DMS114 treated with DMSO at 0.1 percent for 48 hours (cell line): ENCODE measurements at regions not wholly inside any gene's neighbourhood (a gene's known extent, or its start where the extent isn't known, plus 50 kb on each side); places are given as distances from the start of the nearest gene placed in this dataset.
"Not testable (repeated sequence)": the region's sequence is repeated elsewhere in the genome, so short reads cannot be mapped to it uniquely, and the experiment has no call there.

Source experiments
- DNase-seq: peaks from one replicate; lab custom pipeline; 2025; ENCODE audit not compliant: unreplicated experiment; lab: John Stamatoyannopoulos, UW

DNA sequence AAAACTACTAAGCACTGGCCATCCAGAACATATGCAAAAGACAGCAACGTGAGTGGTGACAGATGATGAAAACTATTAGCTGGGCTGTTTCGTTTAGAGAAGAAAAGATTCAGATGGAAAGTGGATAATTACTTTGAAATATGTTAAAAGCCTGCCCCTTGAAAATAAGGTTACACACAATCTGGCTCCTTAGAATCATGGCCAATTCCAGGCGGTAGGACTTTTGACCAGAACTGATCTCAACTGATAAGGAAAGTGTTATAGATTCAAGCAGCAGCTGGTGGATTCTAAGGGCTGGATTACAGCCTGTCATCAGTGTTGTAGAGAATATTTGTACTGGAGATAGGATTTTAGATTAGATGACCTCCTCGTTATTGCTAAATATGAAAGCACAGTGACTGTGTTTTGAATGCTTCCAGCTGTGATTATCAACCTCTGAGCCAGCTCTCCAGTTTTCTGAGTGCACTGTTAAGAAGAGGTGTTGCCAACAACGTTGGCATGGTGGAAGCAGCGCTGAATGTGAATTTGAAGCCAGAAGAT lies 75.1 kb downstream of the KBTBD2 start:
- not testable (repeated sequence) for DNase-seq

DNA sequence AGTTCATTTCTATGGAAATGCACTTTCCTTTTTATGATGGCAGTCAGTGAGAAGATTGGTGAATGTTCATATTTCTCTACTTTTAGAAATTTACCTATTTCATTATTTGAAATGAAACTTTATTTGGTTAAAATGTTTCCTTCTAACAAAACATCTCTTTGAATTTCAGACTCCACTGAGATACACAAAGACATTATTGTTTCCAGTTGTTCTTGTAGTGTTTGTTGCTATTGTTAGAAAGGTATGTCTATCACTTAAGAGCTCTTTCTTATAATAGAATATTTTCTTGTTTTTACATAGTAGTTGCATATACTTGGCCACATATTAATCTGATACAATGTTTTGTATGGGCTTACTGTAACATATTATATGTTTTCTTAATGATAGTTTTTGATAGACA lies 76.8 kb downstream of the KBTBD2 start:
- DNase-seq = not testable (repeated sequence)

DNA sequence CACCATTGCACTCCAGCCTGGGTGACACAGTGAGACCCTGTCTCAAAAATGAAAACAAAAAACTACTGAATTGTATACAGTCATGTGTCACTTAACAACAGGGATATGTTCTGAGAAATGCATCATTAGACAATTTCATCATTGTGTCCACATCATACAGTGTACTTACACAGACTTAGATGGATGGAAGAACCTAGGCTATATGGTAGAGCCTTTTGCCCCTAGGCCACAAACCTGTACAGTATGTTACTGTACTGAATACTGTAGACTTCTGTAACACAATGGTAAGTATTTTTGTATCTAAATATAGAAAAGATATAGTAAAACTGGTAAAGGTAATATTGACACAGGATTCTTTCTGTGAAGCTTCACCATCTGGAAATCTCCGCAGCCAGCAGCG lies 81.7 kb downstream of the KBTBD2 start:
- no peak for DNase-seq

DNA sequence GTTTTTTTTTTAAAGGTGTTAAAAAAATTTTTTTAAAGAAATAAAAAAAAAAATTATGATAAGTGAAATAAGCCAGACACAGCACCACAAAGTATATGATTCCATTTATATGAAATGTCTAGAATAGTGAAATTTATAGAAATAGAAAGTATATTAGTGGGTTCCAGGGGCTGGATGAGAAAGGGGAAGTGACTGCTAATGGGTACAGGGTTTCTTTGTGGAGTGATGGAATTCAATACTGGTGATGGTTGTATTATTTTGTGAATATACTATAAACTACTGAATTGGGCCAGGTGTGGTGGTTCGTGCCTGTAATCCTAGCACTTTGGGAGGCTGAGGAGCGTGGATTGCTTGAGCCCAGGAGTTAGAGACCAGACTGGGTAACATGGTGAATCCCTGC lies 82.2 kb downstream of the KBTBD2 start:
- no peak for DNase-seq

DNA sequence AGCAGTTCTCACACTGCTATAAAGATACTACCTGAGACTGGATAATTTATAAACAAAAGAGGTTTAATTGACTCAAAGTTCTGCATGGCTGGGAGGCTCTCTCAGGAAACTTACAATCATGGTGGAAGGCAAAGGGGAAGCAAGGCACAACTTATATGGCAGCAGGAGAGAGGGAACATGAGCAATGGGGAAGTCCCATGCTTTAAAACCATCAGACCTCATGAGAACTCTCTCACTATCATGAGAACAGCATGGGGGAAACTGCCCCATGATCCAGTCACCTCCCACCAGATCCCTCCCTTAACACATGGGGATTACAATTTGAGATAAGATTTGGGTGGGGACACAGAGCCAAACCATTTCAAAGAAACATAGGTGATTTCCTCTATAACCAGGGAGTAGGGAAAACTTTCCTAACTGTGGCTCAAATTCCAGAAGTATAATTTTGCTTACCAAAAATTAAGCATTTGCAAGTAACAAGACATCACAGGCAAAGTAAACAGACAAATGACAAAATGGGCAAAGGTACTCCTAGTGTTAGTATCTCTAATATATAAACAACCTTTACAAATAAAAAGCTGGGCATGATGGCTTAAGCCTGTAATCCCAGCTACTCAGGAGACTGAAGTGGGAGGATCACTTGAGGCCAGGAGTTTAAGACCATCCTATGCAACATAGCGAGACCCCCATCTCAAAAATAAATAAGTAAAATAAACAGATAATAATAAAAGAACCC lies 88.0 kb downstream of the KBTBD2 start:
- DNase-seq = no peak

DNA sequence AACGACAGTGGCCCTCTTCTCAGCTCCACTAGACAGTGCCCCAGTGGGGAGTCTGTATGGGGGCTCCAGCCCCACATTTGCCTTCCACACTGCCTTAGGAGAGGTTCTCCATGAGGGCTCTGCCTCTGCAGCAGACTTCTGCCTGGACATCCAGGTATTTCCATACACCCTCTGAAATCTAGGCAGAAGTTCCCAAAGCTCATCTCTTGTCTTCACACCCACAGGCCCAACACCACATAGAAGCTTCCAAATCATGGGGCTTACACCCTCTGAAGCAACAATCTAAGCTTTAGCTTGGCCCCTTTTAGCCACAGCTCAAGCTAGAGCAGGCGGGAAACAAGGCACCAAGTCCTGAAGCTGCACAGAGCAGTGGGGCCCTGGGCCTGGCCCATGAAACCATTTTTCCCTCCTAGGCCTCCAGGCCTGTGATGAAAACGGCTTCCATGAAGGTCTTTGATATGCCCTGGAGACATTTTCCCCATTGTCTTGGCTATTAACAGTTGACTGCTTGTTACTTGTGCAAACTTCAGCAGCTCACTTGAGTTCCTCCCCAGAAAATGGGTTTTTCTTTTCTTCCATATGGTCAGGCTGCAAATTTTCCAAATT lies 89.2 kb downstream of the KBTBD2 start:
- DNase-seq = no peak

DNA sequence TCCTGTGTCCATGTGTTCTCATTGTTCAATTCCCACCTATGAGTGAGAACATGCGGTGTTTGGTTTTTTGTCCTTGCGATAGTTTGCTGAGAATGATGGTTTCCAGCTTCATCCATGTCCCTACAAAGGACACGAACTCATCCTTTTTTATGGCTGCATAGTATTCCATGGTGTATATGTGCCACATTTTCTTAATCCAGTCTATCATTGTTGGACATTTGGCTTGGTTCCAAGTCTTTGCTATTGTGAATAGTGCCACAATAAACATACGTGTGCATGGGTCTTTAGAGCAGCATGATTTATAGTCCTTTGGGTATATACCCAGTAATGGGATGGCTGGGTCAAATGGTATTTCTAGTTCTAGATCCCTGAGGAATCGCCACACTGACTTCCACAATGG lies 98.5 kb downstream of the KBTBD2 start:
- not testable (repeated sequence) for DNase-seq

DNA sequence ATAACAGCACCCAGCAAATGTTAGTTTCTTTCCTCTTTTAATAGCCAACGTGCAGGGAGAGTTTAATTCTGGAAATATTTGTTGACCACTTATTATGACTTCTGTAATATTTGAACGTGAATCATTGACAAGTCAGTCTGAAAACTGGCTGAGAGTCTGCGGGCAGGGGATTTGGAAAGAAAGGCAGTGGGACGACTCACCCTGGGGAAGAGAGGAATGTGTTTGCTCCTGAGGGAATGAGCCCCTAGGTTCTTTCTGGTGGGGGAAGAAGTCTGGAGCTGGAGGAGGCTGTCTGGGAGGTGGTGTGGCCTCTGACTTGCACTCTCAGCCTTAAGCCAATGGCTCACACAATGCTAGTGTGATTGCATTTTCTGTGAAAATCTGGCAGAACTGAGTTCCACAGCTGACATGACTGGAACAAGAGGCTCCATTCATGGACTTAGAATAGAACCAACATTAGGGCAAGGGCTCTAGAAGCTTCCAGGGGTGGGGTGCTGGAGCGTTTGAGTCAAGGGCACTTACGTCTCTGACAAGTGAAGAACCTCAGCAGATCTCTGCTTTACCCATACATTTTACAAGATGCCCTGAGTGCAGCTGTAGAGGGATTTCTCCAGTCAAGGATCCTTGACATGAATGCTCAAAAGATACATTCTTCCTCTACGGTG lies 100.7 kb downstream of the KBTBD2 start:
- not testable (repeated sequence) for DNase-seq

DNA sequence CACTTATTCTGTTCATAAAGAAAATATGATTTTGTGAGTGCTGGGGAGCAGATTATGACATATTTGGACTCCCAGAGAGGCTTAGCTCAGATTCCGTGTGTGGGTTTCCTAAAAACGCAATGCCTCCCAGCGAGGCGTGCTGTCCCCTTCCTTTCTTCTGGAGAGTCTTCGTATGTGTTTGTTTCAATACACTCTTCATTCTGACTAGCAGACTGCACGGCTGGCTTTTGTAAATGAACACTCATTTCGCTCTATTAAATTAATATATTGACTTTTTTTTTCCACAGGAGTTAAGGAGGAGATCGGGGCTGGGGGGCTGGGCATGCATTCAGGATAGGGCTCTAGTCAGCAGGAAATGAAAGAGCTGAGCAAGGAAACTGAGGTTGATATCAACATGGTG lies 102.3 kb downstream of the KBTBD2 start:
- DNase-seq = not testable (repeated sequence)

DNA sequence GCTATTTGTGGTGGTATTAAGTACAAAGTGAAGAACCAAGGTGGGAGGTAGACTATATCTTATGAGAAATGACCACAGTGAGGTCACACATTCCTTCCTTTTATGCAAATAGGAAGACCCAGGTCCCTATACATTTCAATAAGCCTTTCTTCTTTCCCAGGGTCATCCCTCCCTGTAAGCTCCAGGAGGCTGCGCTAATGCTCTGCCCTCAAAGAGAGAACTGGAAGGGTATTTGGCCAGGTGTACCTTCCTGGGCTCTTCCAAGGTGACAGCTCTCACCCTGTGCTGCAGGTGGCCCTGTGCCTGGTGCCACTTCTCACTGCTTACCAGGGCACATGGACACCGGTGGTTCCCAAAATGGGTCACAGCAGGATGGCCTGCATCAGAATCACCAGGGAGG lies 103.4 kb downstream of the KBTBD2 start:
- DNase-seq = not testable (repeated sequence)

DNA sequence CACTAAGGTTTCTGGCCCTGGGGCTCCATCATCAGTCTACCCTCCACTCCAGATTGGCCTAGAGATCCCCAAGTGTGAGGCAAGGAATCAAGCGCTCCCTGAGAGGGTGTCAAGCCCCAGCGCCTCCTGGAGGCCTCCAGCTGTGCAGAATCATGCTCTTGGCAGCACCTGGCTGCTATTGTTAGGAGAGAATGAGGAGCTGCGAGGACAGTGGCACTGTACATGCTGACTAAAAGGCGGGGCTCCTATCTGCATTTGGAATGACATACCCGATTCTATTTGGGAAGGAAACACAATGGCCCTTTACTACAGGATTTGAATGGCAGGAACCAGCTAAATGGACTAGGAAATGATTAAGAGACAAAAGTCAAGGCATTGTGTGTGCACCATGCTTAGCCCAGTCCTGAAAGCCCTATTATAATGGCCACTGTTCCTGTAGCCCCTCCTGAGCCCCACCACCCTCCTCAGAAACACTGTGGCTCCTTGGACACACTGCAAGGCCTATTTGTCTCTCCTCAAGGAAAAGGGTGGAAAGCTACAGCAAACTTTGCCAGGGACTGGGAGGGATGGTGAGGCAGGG lies 106.1 kb downstream of the KBTBD2 start:
- not testable (repeated sequence) for DNase-seq

DNA sequence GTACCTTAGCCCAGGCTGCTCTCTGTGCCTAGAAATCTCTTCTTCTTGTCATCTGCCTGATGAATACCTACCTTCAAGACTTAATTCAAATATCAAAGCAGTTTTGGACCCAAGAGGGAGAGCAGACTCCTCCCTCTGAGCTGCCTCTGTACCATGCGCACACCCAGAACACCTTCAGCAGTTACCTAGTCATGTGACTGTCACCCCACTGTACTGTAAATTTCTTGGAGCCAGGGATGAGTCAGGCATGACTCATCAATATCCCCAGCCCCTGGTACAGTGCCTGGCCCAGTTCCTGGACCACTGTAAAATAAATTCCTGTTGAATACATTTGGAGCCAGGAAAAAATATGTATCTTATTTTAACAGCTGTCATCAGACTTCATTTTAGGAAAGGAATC lies 111.7 kb downstream of the KBTBD2 start:
- DNase-seq = not testable (repeated sequence)

DNA sequence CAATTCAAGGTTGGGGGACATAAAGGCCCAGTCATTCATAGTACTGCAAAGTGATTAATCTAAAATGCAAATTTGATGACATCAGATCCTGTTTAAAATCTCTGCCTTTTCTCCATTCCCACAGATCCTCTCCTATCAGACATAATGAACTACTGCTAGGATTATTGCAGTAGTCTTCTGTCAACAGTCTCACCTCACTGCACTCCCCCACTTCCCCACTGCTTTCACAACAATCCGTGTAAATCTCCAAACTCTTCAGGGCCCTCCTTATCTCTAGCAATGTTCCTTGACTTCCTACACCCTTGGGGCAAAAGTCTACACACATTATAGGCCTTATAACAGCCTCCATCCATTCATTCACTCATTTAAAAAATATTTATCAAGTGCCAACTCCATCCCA lies 112.4 kb downstream of the KBTBD2 start:
- no peak for DNase-seq

DNA sequence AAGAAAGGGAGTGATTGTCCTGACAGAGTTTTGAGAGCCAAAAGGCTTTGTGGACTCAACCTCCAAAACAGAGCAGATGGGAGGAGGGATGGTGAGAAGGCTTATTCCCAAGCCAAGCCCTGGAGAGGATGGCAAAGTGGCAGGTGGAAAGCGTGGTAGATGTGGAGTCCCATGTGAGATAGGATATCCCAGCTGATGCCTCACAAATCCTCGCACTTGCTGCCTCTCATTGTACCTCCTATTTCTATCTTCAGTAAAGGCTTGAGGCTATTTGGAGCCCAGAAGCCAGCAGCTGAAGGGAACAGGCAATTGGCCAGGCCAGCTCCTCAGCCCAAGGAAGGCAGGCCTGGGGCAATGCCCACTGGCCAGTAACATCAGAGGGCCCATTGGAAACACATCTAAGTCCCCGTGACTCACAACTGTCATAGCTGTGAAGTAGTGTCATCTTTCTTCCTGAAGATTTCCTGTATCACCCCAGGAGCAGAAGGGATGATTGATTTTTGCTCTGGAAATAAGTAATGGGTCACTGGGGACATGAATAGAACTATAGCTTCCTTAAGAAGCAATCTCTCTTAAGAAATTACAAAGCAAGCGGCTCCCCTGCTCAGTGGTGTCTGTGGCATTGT lies 114.4 kb downstream of the KBTBD2 start:
- not testable (repeated sequence) for DNase-seq

DNA sequence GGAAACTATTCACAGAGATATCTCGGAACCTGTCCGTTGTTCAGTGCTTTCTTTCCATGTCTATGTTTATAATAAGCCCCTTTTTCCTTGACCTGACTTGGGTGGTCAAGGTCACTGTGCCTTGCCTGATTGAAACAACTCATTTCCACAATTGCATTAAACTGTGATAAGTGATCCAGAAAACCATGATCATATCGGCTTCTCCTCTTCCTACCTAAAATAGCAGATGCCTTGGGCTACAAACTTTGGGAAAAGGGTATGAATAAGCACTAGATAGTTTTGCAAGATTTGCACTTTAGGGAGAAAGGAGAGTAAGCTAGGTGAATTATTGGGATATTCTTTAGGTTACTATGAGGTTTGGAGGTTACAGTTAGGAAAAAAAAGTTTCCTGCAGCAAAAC lies 115.2 kb downstream of the KBTBD2 start:
- DNase-seq = not testable (repeated sequence)

DNA sequence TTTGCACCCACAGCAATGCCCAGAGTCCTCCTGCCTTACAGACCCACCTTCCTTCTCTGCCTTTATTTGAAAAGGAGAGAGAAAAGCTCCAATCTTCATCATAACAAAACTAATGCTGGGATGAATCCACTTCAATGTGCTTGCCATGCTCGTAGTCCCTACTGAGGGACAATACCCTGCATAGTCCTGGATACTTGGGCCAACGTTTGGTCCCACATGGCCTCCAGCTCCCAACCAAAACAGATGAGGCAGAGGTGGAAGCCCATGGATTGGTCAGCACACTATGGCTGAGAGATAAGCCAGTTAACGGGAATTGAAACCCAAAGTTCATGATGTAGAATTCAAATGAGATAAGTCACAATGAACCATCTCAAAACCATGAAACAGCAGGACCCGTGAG lies 115.8 kb downstream of the KBTBD2 start:
- DNase-seq = not testable (repeated sequence)

DNA sequence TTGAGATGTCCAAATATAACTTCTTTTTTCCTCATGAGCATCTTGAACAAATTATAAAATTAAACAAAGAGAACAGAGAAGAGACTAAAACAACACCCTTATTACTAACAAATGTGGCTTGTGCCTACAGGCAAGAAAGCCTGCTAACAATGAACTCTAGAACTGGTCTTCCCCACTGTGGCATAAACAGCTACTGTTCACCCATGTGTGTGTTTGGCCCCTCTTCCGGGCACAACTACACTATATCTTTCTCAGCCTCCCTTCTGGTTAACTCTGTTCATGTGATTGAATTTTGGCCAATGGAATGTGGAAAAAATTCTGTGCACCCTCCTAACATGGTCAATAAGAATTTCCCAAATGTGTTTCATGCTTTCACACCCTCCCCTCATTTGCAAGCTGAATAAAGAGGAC lies 117.0 kb downstream of the KBTBD2 start:
- DNase-seq = no peak

DNA sequence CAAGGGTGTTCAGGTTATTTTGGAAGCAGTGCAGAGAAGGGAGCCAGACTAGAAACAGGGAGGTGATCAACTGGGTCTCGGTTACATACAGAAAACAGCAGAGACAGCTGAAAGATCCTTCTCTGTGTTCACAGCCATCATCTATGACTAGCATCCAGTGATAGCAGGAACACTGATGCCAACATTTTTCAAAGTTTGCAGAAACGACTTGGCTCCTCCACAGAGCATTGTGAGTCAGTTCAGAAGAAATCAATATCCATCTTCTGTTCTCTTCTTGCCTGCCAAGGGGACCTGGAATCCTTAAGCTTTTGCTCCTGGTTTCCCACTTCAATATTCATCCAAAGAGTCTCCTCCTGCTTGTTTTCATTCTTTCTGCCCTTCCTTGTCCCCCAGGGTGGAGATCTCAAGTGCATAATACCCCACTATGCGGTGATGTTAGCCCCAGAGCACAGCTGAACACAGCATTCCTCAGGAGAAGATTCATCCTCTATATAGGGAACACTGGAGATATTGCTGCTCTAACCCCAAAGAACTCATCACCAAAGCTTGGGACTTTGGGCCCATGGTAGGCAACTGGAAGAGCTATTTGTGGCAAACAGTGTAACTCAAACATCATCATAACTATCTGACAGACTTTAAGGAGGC lies 122.6 kb downstream of the KBTBD2 start:
- DNase-seq = not testable (repeated sequence)

DNA sequence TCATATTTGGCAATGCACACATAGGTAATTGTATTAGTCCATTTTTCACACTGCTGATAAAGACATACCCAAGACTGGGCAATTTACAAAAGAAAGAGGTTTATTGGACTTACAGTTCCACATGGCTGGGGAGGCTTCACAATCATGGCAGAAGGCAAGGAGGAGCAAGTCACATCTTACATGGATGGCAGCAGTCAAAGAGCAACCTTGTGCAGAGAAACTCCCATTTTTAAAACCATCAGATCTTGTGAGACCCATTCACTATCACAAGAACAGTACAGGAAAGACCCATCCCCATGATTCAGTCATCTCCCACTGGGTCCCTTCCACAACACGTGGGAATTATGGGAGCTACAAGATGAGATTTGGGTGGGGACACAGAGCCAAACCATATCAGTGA lies 123.2 kb downstream of the KBTBD2 start:
- not testable (repeated sequence) for DNase-seq

DNA sequence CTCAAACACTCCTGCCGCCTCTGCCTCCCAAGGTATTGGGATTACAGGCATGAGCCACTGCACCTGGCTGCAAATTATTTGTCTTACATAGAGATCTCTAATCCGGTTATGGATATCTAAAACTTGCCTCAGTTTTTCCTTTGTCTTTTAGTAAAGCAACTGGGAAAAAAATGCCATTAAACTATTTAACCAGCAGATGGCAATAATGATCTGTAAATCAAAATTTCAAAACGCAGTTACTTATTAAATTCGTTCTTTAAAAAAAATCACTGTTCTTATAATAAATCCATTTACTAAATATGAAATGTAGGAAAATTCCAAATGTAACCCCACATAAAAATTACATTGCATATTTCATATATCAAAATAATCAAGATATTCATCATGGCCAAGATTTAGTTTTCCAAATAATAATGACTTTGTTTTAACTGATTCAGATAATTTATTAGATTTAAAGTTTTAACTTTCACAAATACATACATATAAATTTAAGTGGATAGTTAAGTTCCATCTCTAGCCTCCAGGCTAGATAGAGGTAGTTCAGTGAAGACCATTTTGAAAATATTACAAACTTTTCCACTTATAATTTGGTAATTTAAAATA lies 125.8 kb downstream of the KBTBD2 start:
- DNase-seq = peak; percentile 14
